A549 (cell line): ENCODE measurements at regions not wholly inside any gene's neighbourhood (a gene's known extent, or its start where the extent isn't known, plus 50 kb on each side); places are given as distances from the start of the nearest gene placed in this dataset.

Source experiments
- ATAC-seq, 2 experiments: fragments of 200-7000 bp in 1 of 2; fragments of >200 bp in 1 of 2; cut with Nextera tagmentation in 1 of 2; cut with Tn5 transposase in 1 of 2; 3 replicates each; pipeline versions ENCODE4 v1.8.0 to v1.9.1; 2018 to 2020; ENCODE audit warnings: mild to moderate bottlenecking in 1 of 2, moderate library complexity in 1 of 2
- CTCF ChIA-PET: fragments of 300-600 bp; sonication (Branson Sonifier 250); formaldehyde crosslinking; extraction: SDS; loops from one replicate; lab custom pipeline; 2021; ENCODE audit warnings: antibody characterized with exemption, inconsistent platforms; lab: Yijun Ruan, JAX
- POLR2A ChIA-PET: fragments of 350-600 bp; formaldehyde crosslinking; extraction: SDS; loops from one replicate; lab custom pipeline; 2021; ENCODE audit warnings: antibody characterized with exemption, inconsistent platforms; lab: Yijun Ruan, JAX
- DNase-seq, 2 experiments: peaks; one replicate each; pipeline versions ENCODE4 v3.0.0 to v3.0.0-alpha.2; 2011 to 2016; ENCODE audit warnings: low read depth in 1 of 2, low spot score in 1 of 2
- FAIRE-seq: peaks from 2 replicates; lab custom pipeline; 2011; peaks lifted over from hg19 to GRCh38; lab: Jason Lieb, UNC
- H3K27ac ChIP-seq, 2 experiments: fragments of >200 bp; sonication (Bioruptor Twin); formaldehyde crosslinking; 3 replicates each; pipeline ENCODE4 v1.5.1; 2016 to 2017
- H3K4me1 ChIP-seq: fragments of >200 bp; sonication (Bioruptor Twin); formaldehyde crosslinking; 3 replicates; pipeline ENCODE4 v1.6.1; 2016
- H3K4me2 ChIP-seq: fragments of >200 bp; sonication (Bioruptor Twin); formaldehyde crosslinking; 3 replicates; pipeline ENCODE4 v1.6.1; 2016
- H3K4me3 ChIP-seq: fragments of >200 bp; sonication (Bioruptor Twin); formaldehyde crosslinking; 3 replicates; pipeline ENCODE4 v1.5.1; 2016
- H3K9me3 ChIP-seq: fragments of >200 bp; sonication (Bioruptor Twin); formaldehyde crosslinking; 3 replicates; pipeline ENCODE4 v1.6.1; 2016
- BCL3 ChIP-seq: fragments of >200 bp; sonication (Bioruptor Twin); formaldehyde crosslinking; IDR thresholded peaks from 3 replicates; pipeline ENCODE4 v1.6.1; 2016
- BHLHE40 ChIP-seq: IDR thresholded peaks from 2 replicates; pipeline ENCODE4 v1.6.1; 2012; ENCODE audit warnings: low read depth, low read length, inconsistent platforms
- CBX2 ChIP-seq: fragments of 200-600 bp; sonication (generic); IDR thresholded peaks from 2 replicates; pipeline ENCODE4 v1.6.1; 2016; ENCODE audit warnings: low read depth, mild to moderate bottlenecking, borderline replicate concordance
- CBX8 ChIP-seq: fragments of 200-600 bp; sonication (generic); IDR thresholded peaks from 2 replicates; pipeline ENCODE4 v1.6.1; 2016
- CEBPB ChIP-seq, 2 experiments: fragments of >200 bp in 1 of 2; sonication (Bioruptor Twin) in 1 of 2; formaldehyde crosslinking in 1 of 2; IDR thresholded peaks; 2 replicates each; pipeline ENCODE4 v1.6.1; 2012 to 2016
- CHD4 ChIP-seq: fragments of 200-600 bp; sonication (generic); IDR thresholded peaks from 2 replicates; pipeline ENCODE4 v1.6.1; 2016; ENCODE audit warnings: antibody characterized with exemption, mild to moderate bottlenecking, borderline replicate concordance
- E2F6 ChIP-seq: IDR thresholded peaks from 2 replicates; pipeline ENCODE4 v1.6.1; 2012; ENCODE audit warnings: low read depth, borderline replicate concordance
- EHMT2 ChIP-seq: fragments of 200-600 bp; sonication (generic); IDR thresholded peaks from 2 replicates; pipeline ENCODE4 v1.6.1; 2016; ENCODE audit warnings: antibody characterized with exemption, low read depth, mild to moderate bottlenecking, moderate library complexity
- FOSB ChIP-seq: fragments of 250-450 bp; sonication (Bioruptor Pico); IDR thresholded peaks from 2 replicates; pipeline ENCODE4 v1.5.0; 2020; ENCODE audit warnings: mild to moderate bottlenecking, moderate library complexity
- HES2 ChIP-seq: fragments of >200 bp; sonication (Bioruptor Twin); formaldehyde crosslinking; IDR thresholded peaks from 2 replicates; pipeline ENCODE4 v1.6.1; 2016
- HMGXB4 ChIP-seq: fragments of 250-450 bp; sonication (Bioruptor Pico); IDR thresholded peaks from 2 replicates; pipeline ENCODE4 v1.5.0; 2021; ENCODE audit warnings: mild to moderate bottlenecking, moderate library complexity, borderline replicate concordance
- HOXA7 ChIP-seq: fragments of 250-450 bp; sonication (Bioruptor Pico); IDR thresholded peaks from 2 replicates; pipeline ENCODE4 v1.5.0; 2020; ENCODE audit warnings: mild to moderate bottlenecking, moderate library complexity
- HOXB13 ChIP-seq: fragments of 250-450 bp; sonication (Bioruptor Pico); IDR thresholded peaks from 2 replicates; pipeline ENCODE4 v1.5.0; 2020; ENCODE audit warnings: low read depth, mild to moderate bottlenecking, moderate library complexity
- JUN ChIP-seq, 2 experiments: fragments of >200 bp; sonication (Bioruptor Twin); formaldehyde crosslinking; IDR thresholded peaks; 2 replicates in 1 of 2; 3 replicates in 1 of 2; pipeline ENCODE4 v1.6.1; 2016 to 2017
- JUNB ChIP-seq: fragments of >200 bp; sonication (Bioruptor Twin); formaldehyde crosslinking; IDR thresholded peaks from 2 replicates; pipeline ENCODE4 v1.6.1; 2016
- KDM1A ChIP-seq: fragments of 200-600 bp; sonication (generic); IDR thresholded peaks from 2 replicates; pipeline ENCODE4 v1.6.1; 2016; ENCODE audit warnings: low read depth, mild to moderate bottlenecking
- KDM5A ChIP-seq: fragments of 200-600 bp; sonication (generic); IDR thresholded peaks from 2 replicates; pipeline ENCODE4 v1.6.1; 2016; ENCODE audit warnings: antibody characterized with exemption, mild to moderate bottlenecking
- MAFK ChIP-seq: fragments of 450-650 bp; IDR thresholded peaks from 2 replicates; pipeline ENCODE4 v1.6.1; 2014; ENCODE audit not compliant: partially characterized antibody
- MAZ ChIP-seq: fragments of 150-350 bp; IDR thresholded peaks from 2 replicates; pipeline ENCODE4 v1.6.1; 2014; ENCODE audit warnings: antibody characterized with exemption, low read depth, low read length, borderline replicate concordance
- MYC ChIP-seq: IDR thresholded peaks from 2 replicates; pipeline ENCODE4 v1.6.1; 2012; ENCODE audit warnings: mild to moderate bottlenecking, inconsistent platforms, low read length, improper control_type of control experiment, borderline replicate concordance
- NFE2L2 ChIP-seq: fragments of 150-350 bp; conservative IDR thresholded peaks from 2 replicates; pipeline ENCODE4 v1.6.1; 2014; ENCODE audit warnings: low read length
- NPAS2 ChIP-seq: fragments of 250-450 bp; sonication (Bioruptor Pico); IDR thresholded peaks from 2 replicates; pipeline ENCODE4 v1.8.0; 2022; ENCODE audit warnings: mild to moderate bottlenecking, moderate library complexity, borderline replicate concordance
- PHF8 ChIP-seq: fragments of 200-600 bp; sonication (generic); IDR thresholded peaks from 2 replicates; pipeline ENCODE4 v1.6.1; 2016; ENCODE audit warnings: low read depth, mild to moderate bottlenecking, antibody characterized with exemption, moderate library complexity, borderline replicate concordance
- RAD21 ChIP-seq, 2 experiments: fragments of >200 bp in 1 of 2; sonication (Bioruptor Twin) in 1 of 2; formaldehyde crosslinking in 1 of 2; IDR thresholded peaks in 1 of 2; conservative IDR thresholded peaks in 1 of 2; 2 replicates in 1 of 2; 3 replicates in 1 of 2; pipeline ENCODE4 v1.6.1; 2012 to 2018; ENCODE audit warnings: inconsistent platforms in 1 of 2
- RFX5 ChIP-seq: fragments of 450-650 bp; IDR thresholded peaks from 2 replicates; pipeline ENCODE4 v1.7.1; 2014; ENCODE audit warnings: antibody characterized with exemption, mild to moderate bottlenecking, moderate library complexity
- SMC3 ChIP-seq: fragments of >200 bp; sonication (Bioruptor Twin); formaldehyde crosslinking; IDR thresholded peaks from 3 replicates; pipeline ENCODE4 v1.6.1; 2018; ENCODE audit warnings: inconsistent platforms
- TP53 ChIP-seq: fragments of 250-450 bp; sonication (Bioruptor Pico); IDR thresholded peaks from 2 replicates; pipeline ENCODE4 v1.5.0; 2021; ENCODE audit warnings: mild to moderate bottlenecking, moderate library complexity
- ZFP36 ChIP-seq: fragments of 450-650 bp; IDR thresholded peaks from 2 replicates; pipeline ENCODE4 v1.6.1; 2014; ENCODE audit warnings: borderline replicate concordance; ENCODE audit not compliant: partially characterized antibody
- ZNF302 ChIP-seq: fragments of 250-450 bp; sonication (Bioruptor Pico); IDR thresholded peaks from 2 replicates; pipeline ENCODE4 v1.9.0; 2021; ENCODE audit warnings: inconsistent platforms, mild to moderate bottlenecking, moderate library complexity
- ZSCAN20 ChIP-seq: fragments of 250-450 bp; sonication (Bioruptor Pico); IDR thresholded peaks from 2 replicates; pipeline ENCODE4 v1.8.0; 2022; ENCODE audit warnings: mild to moderate bottlenecking, moderate library complexity
- WGBS: methylation state at CpG from one replicate; pipeline ENCODE4 v1.1.6; 2017; ENCODE audit errors: missing lambda C conversion rate; 5-methylcytosine and 5-hydroxymethylcytosine counted together

- Histone ChIP-seq H3K4me2 (no peak overlapping the region), H3K4me3 (no peak overlapping the region)
- DNase-seq, result no peak
- no peak for TF ChIP-seq EHMT2
- no peak for TF ChIP-seq NPAS2 (CRISPR knock-in tag)
- no peak for TF ChIP-seq SMC3
- no peak for TF ChIP-seq CEBPB (IDR thresholded peaks at IDR 0.05)
- no peak for TF ChIP-seq CBX8
- no peak for TF ChIP-seq CHD4
- TF ChIP-seq RFX5, result no peak
- no peak for TF ChIP-seq ZNF302 (CRISPR knock-in tag)
- TF ChIP-seq NFE2L2, result no peak
- no peak for TF ChIP-seq KDM1A
- TF ChIP-seq BHLHE40, result no peak
- TF ChIP-seq JUNB, result no peak
- TF ChIP-seq RAD21 (conservative IDR thresholded peaks at IDR 0.05 in 1 of 2, IDR thresholded peaks at IDR 0.05 in 1 of 2), result no peak
- no peak for TF ChIP-seq FOSB (CRISPR knock-in tag)
- no peak for TF ChIP-seq MAZ
- TF ChIP-seq BCL3, result no peak
- TF ChIP-seq HES2, result no peak
- no peak for TF ChIP-seq JUN (IDR thresholded peaks at IDR 0.05)
- no peak for TF ChIP-seq HMGXB4 (CRISPR knock-in tag)
- TF ChIP-seq, all 56 proteins: peak for 0
- H3K27ac ChIP-seq, result no peak overlapping the region
- no peaks in the 10 kb centered on the region for H3K4me1 ChIP-seq
- H3K9me3 ChIP-seq, result no peaks in the 10 kb centered on the region
- CTCF ChIA-PET, result no interaction called here
- WGBS, result 4% methylated on average over 1 of the region's 1 CpG
- FAIRE-seq, result no peak
- no peak for ATAC-seq
- POLR2A ChIA-PET, result no interaction called here
Measured at GRCh38 chr3:78255403-78255802, 1215.5 kb downstream of the ROBO2 start.

GRCh38 chr3:78256123-78256522 is 1216.2 kb downstream of the ROBO2 start:
- H3K27ac ChIP-seq, result no peak overlapping the region
- ChIA-PET POLR2A (no interaction called here), CTCF (no interaction called here)
- H3K9me3 ChIP-seq, result no peaks in the 10 kb centered on the region
- ATAC-seq (no peak), DNase-seq (no peak), FAIRE-seq (no peak)
- H3K4me1 ChIP-seq, result no peaks in the 10 kb centered on the region
- H3K4me2 ChIP-seq, result no peak overlapping the region
- WGBS, result 2% methylated on average over 1 of the region's 1 CpG
- no peak for TF ChIP-seq BCL3
- no peak for TF ChIP-seq CBX8
- no peak for TF ChIP-seq CBX2
- TF ChIP-seq E2F6, result no peak
- TF ChIP-seq TP53, result no peak
- no peak for TF ChIP-seq KDM1A
- no peak for TF ChIP-seq SMC3
- no peak for TF ChIP-seq MYC
- TF ChIP-seq BHLHE40, result no peak
- no peak for TF ChIP-seq PHF8
- no peak for TF ChIP-seq ZSCAN20 (CRISPR knock-in tag)
- no peak for TF ChIP-seq NFE2L2
- no peak for TF ChIP-seq HOXA7 (CRISPR knock-in tag)
- no peak for TF ChIP-seq KDM5A
- no peak for TF ChIP-seq FOSB (CRISPR knock-in tag)
- TF ChIP-seq MAFK, result no peak
- no peak for TF ChIP-seq ZFP36
- no peak for TF ChIP-seq JUNB
- no peak for TF ChIP-seq MAZ
- no peak for TF ChIP-seq HOXB13 (CRISPR knock-in tag)
- H3K4me3 ChIP-seq, result no peak overlapping the region
